Osteocyte (in vitro differentiated cells): ENCODE measurements at regions not wholly inside any gene's neighbourhood (a gene's known extent, or its start where the extent isn't known, plus 50 kb on each side); places are given as distances from the start of the nearest gene placed in this dataset.

Experiments
- DNase-seq: peaks from one replicate; pipeline ENCODE4 v3.0.0; 2021; ENCODE audit warnings: mixed read lengths; ENCODE audit not compliant: unreplicated experiment; ENCODE audit errors: extremely low spot score
- H3K27ac Mint-ChIP-seq: one replicate; pipeline ENCODE4 v1.8.0; 2021; ENCODE audit warnings: mild to moderate bottlenecking, mixed read lengths; ENCODE audit not compliant: unreplicated experiment
- H3K27me3 Mint-ChIP-seq: one replicate; pipeline ENCODE4 v1.8.0; 2021; ENCODE audit warnings: mixed read lengths; ENCODE audit not compliant: unreplicated experiment
- H3K36me3 Mint-ChIP-seq: one replicate; pipeline ENCODE4 v1.8.0; 2021; ENCODE audit warnings: mixed read lengths; ENCODE audit not compliant: unreplicated experiment
- H3K4me1 Mint-ChIP-seq: one replicate; pipeline ENCODE4 v1.8.0; 2021; ENCODE audit warnings: mixed read lengths; ENCODE audit not compliant: unreplicated experiment
- H3K4me3 Mint-ChIP-seq: one replicate; pipeline ENCODE4 v1.8.0; 2021; ENCODE audit warnings: mild to moderate bottlenecking, moderate library complexity, mixed read lengths; ENCODE audit not compliant: unreplicated experiment
- H3K9me3 Mint-ChIP-seq: one replicate; pipeline ENCODE4 v1.8.0; 2021; ENCODE audit warnings: mixed read lengths; ENCODE audit not compliant: unreplicated experiment
- CTCF ChIP-seq: fragments of 200-600 bp; sonication (generic); IDR thresholded peaks from 2 replicates; pipeline ENCODE4 v1.5.0; 2021; ENCODE audit warnings: antibody characterized with exemption, mild to moderate bottlenecking, moderate library complexity

GRCh38 chr5:174877987-174878386, 153.6 kb downstream of the MSX2 start:
- no peak overlapping the region for H3K27ac Mint-ChIP-seq
- no peaks in the 10 kb centered on the region for H3K4me1 Mint-ChIP-seq
- H3K36me3 Mint-ChIP-seq, result no peaks in the 10 kb centered on the region
- no peak overlapping the region for H3K4me3 Mint-ChIP-seq
- TF ChIP-seq CTCF, result no peak
- H3K27me3 Mint-ChIP-seq, result peaks cover 17% of the 10 kb centered on the region
- H3K9me3 Mint-ChIP-seq, result peaks cover 3% of the 10 kb centered on the region
- no peak for DNase-seq

- no peak overlapping the region for H3K27ac Mint-ChIP-seq
- TF ChIP-seq CTCF, result no peak
- peaks cover 36% of the 10 kb centered on the region for H3K27me3 Mint-ChIP-seq
- no peaks in the 10 kb centered on the region for H3K9me3 Mint-ChIP-seq
- H3K4me3 Mint-ChIP-seq, result no peak overlapping the region
- no peak for DNase-seq
- H3K4me1 Mint-ChIP-seq, result no peaks in the 10 kb centered on the region
- H3K36me3 Mint-ChIP-seq, result no peaks in the 10 kb centered on the region
Measured at GRCh38 chr5:174872271-174872670, 147.9 kb downstream of the MSX2 start.

- H3K4me3 Mint-ChIP-seq, result no peak overlapping the region
- peaks cover 5% of the 10 kb centered on the region for H3K9me3 Mint-ChIP-seq
- no peak for TF ChIP-seq CTCF
- peaks cover 3% of the 10 kb centered on the region for H3K36me3 Mint-ChIP-seq
- no peak overlapping the region for H3K27ac Mint-ChIP-seq
- DNase-seq, result no peak
- no peaks in the 10 kb centered on the region for H3K4me1 Mint-ChIP-seq
- peaks cover 10% of the 10 kb centered on the region for H3K27me3 Mint-ChIP-seq
Measured at GRCh38 chr5:174852143-174852542, 127.8 kb downstream of the MSX2 start.

DNA sequence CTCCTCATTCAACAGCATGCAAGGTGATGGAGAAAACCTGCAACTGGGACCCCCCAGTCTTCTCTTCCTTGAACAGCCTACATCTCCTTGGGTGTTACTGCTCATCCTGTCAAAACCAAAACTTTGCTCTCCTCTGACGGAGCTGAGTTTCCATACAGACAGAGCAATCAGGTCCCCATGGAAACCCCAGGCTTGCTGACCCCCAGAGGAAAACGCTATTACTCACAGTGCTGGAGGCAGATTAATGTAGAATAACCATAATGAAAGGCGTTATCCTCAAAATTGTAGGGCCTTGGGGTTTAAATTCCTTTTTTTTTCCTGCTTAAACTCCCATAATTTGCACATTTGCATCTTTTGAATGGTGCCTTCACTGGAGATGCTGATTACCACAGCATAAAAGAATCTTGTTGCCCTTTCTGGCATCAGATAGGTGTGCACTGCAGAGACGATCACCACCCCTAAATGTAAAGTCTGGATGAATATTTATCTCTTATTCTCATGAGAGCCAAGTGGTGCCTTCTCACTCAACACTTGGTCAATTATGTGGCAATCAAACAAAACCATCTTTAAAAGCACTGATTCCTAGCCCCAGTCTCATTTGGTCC, 126.3 kb downstream of the MSX2 start:
- no peak for TF ChIP-seq CTCF
- peaks cover 5% of the 10 kb centered on the region for H3K9me3 Mint-ChIP-seq

GRCh38 chr5:174849426-174849825, 125.0 kb downstream of the MSX2 start:
- H3K36me3 Mint-ChIP-seq, result peaks cover 3% of the 10 kb centered on the region
- DNase-seq, result no peak
- H3K27me3 Mint-ChIP-seq, result no peaks in the 10 kb centered on the region
- peaks cover 5% of the 10 kb centered on the region for H3K9me3 Mint-ChIP-seq
- no peak overlapping the region for H3K27ac Mint-ChIP-seq
- H3K4me1 Mint-ChIP-seq, result peaks cover 6% of the 10 kb centered on the region
- TF ChIP-seq CTCF, result no peak
- H3K4me3 Mint-ChIP-seq, result no peak overlapping the region

More for the DNA sequence above, 126.3 kb downstream of the MSX2 start:
- no peak overlapping the region for H3K4me3 Mint-ChIP-seq
- peaks cover 3% of the 10 kb centered on the region for H3K36me3 Mint-ChIP-seq
- H3K27me3 Mint-ChIP-seq, result no peaks in the 10 kb centered on the region
- H3K4me1 Mint-ChIP-seq, result no peaks in the 10 kb centered on the region
- no peak for DNase-seq
- H3K27ac Mint-ChIP-seq, result no peak overlapping the region
